DND-41 (cell line): ENCODE measurements at regions not wholly inside any gene's neighbourhood (a gene's known extent, or its start where the extent isn't known, plus 50 kb on each side); places are given as distances from the start of the nearest gene placed in this dataset.

Experiments
- ATAC-seq: fragments of 200-7000 bp; cut with Tn5 transposase; 3 replicates; pipeline ENCODE4 v1.9.1; 2021; ENCODE audit warnings: low read depth; ENCODE audit not compliant: insufficient read depth
- DNase-seq: peaks from one replicate; pipeline ENCODE4 v3.0.0-alpha.2; 2020
- H2AFZ ChIP-seq: 2 replicates; pipeline ENCODE4 v1.6.0; 2012; ENCODE audit warnings: low read depth, low read length
- H3K27ac ChIP-seq: 2 replicates; pipeline ENCODE4 v1.5.1; 2012; ENCODE audit warnings: low read length, inconsistent platforms
- H3K27me3 ChIP-seq: fragments of 200-600 bp; sonication (generic); 2 replicates; pipeline ENCODE4 v1.6.0; 2012; ENCODE audit warnings: low read length, mild to moderate bottlenecking, inconsistent platforms; ENCODE audit not compliant: insufficient read depth, poor library complexity
- H3K36me3 ChIP-seq: 2 replicates; pipeline ENCODE4 v1.5.1; 2012; ENCODE audit warnings: low read length, inconsistent platforms; ENCODE audit not compliant: insufficient read depth
- H3K4me1 ChIP-seq: 2 replicates; pipeline ENCODE4 v1.5.1; 2012; ENCODE audit warnings: mild to moderate bottlenecking, low read length; ENCODE audit not compliant: insufficient read depth
- H3K4me2 ChIP-seq: 2 replicates; pipeline ENCODE4 v1.6.0; 2012; ENCODE audit warnings: mild to moderate bottlenecking, moderate library complexity, low read length, inconsistent platforms; ENCODE audit not compliant: insufficient read depth
- H3K4me3 ChIP-seq, 2 experiments: fragments of 200-600 bp in 1 of 2; shearing (Covaris generic) in 1 of 2; 2 replicates each; pipeline ENCODE4 v1.5.1; 2012 to 2016; ENCODE audit warnings: inconsistent platforms in 2 of 2, low read length in 2 of 2, mild to moderate bottlenecking in 2 of 2, low read depth in 1 of 2, moderate library complexity in 1 of 2
- H3K79me2 ChIP-seq: 2 replicates; pipeline ENCODE4 v1.6.0; 2012; ENCODE audit warnings: low read length, inconsistent platforms; ENCODE audit not compliant: insufficient read depth
- H3K9ac ChIP-seq: 2 replicates; pipeline ENCODE4 v1.6.0; 2012; ENCODE audit warnings: low read depth, mild to moderate bottlenecking, inconsistent platforms, low read length, moderate library complexity
- H3K9me3 ChIP-seq: 2 replicates; pipeline ENCODE4 v1.5.1; 2012; ENCODE audit warnings: low read length, moderate library complexity, mild to moderate bottlenecking, inconsistent platforms; ENCODE audit not compliant: insufficient read depth, severe bottlenecking
- H4K20me1 ChIP-seq: 2 replicates; pipeline ENCODE4 v1.6.0; 2012; ENCODE audit warnings: low read length; ENCODE audit not compliant: insufficient read depth
- EZH2 ChIP-seq: IDR thresholded peaks from 3 replicates; pipeline ENCODE4 v1.6.1; 2012; ENCODE audit warnings: borderline replicate concordance, low read depth, mild to moderate bottlenecking, moderate library complexity, low read length, inconsistent platforms; ENCODE audit not compliant: severe bottlenecking
- TF ChIP-seq, protein P1 (sequence below): IDR thresholded peaks from 2 replicates; pipeline ENCODE4 v1.5.1; 2012; ENCODE audit warnings: borderline replicate concordance, low read length, moderate library complexity, mild to moderate bottlenecking; ENCODE audit not compliant: poor library complexity, severe bottlenecking; ENCODE audit errors: extremely low read depth

GRCh38 chr2:198453866-198454265, 649.5 kb downstream of the PLCL1 start:
- Histone ChIP-seq H3K4me2 (no peak overlapping the region), H3K9ac (no peak overlapping the region), H3K4me1 (no peaks in the 10 kb centered on the region), H3K9me3 (no peaks in the 10 kb centered on the region), H4K20me1 (no peaks in the 10 kb centered on the region), H3K36me3 (no peaks in the 10 kb centered on the region), H3K4me3 (no peak overlapping the region), H3K79me2 (no peaks in the 10 kb centered on the region), H3K27ac (no peak overlapping the region), H3K27me3 (no peaks in the 10 kb centered on the region), H2AFZ (no peak overlapping the region)
- TF ChIP-seq, protein P1, sequence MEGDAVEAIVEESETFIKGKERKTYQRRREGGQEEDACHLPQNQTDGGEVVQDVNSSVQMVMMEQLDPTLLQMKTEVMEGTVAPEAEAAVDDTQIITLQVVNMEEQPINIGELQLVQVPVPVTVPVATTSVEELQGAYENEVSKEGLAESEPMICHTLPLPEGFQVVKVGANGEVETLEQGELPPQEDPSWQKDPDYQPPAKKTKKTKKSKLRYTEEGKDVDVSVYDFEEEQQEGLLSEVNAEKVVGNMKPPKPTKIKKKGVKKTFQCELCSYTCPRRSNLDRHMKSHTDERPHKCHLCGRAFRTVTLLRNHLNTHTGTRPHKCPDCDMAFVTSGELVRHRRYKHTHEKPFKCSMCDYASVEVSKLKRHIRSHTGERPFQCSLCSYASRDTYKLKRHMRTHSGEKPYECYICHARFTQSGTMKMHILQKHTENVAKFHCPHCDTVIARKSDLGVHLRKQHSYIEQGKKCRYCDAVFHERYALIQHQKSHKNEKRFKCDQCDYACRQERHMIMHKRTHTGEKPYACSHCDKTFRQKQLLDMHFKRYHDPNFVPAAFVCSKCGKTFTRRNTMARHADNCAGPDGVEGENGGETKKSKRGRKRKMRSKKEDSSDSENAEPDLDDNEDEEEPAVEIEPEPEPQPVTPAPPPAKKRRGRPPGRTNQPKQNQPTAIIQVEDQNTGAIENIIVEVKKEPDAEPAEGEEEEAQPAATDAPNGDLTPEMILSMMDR: no peak
- no peak for TF ChIP-seq EZH2
- DNase-seq: no peak
- ATAC-seq: no peak

GRCh38 chr2:198452327-198452726, 647.9 kb downstream of the PLCL1 start:
- Histone ChIP-seq H3K79me2 (no peaks in the 10 kb centered on the region), H4K20me1 (no peaks in the 10 kb centered on the region), H3K9ac (no peak overlapping the region), H3K27me3 (no peaks in the 10 kb centered on the region), H3K27ac (no peak overlapping the region), H3K4me1 (no peaks in the 10 kb centered on the region), H3K9me3 (no peaks in the 10 kb centered on the region), H3K36me3 (no peaks in the 10 kb centered on the region), H2AFZ (no peak overlapping the region), H3K4me2 (no peak overlapping the region), H3K4me3 (no peak overlapping the region)
- DNase-seq: no peak
- no peak for ATAC-seq
- TF ChIP-seq, protein P1: no peak
- no peak for TF ChIP-seq EZH2

DNA sequence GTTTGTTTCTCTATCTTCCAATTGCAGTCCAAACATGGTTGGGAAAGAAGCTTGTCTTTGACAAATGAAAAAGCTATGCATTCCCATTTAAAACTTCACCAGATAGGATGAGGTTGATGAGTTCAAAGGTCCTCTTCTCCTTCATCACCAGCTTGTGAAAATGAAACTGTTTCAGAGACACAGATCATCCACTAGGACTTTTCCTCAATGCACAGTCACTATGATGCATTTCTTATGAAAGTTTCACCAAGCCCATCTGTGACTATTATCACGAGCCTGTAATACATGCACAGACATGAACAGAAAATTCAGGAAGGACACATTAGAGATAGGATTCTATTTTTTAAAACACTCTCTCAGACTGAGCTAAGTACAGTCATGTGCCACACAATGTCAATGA, 644.4 kb downstream of the PLCL1 start:
- ATAC-seq: no peak

More for the DNA sequence above, 644.4 kb downstream of the PLCL1 start:
- Histone ChIP-seq H3K4me1 (no peaks in the 10 kb centered on the region), H3K36me3 (no peaks in the 10 kb centered on the region), H4K20me1 (no peaks in the 10 kb centered on the region), H3K9me3 (no peaks in the 10 kb centered on the region), H3K79me2 (no peaks in the 10 kb centered on the region), H3K4me3 (no peak overlapping the region), H3K27me3 (no peaks in the 10 kb centered on the region), H3K4me2 (no peak overlapping the region), H3K9ac (no peak overlapping the region), H2AFZ (no peak overlapping the region), H3K27ac (no peak overlapping the region)
- TF ChIP-seq EZH2: no peak
- TF ChIP-seq, protein P1: no peak
- no peak for DNase-seq
